K562 (cell line): ENCODE measurements at regions not wholly inside any gene's neighbourhood (a gene's known extent, or its start where the extent isn't known, plus 50 kb on each side); places are given as distances from the start of the nearest gene placed in this dataset.

ENCODE experiments used
- BMI1 ChIP-seq: fragments of 150-350 bp; IDR thresholded peaks from 2 replicates; pipeline ENCODE4 v1.6.1; 2014; ENCODE audit warnings: low read length
- E2F5 ChIP-seq: sonication (generic); formaldehyde crosslinking; IDR thresholded peaks from 2 replicates; pipeline ENCODE4 v1.8.0; 2022; ENCODE audit warnings: mild to moderate bottlenecking, missing genetic modification reagents
- ELK1 ChIP-seq: sonication (generic); formaldehyde crosslinking; IDR thresholded peaks from 2 replicates; pipeline ENCODE4 v1.8.1; 2022; ENCODE audit warnings: missing genetic modification reagents
- FOXK1 ChIP-seq: sonication (generic); formaldehyde crosslinking; IDR thresholded peaks from 2 replicates; pipeline ENCODE4 v1.8.0; 2022; ENCODE audit warnings: missing genetic modification reagents, mild to moderate bottlenecking, borderline replicate concordance
- GABPA ChIP-seq: fragments of 200-800 bp; sonication (Bioruptor generic); conservative IDR thresholded peaks from 2 replicates; pipeline ENCODE4 v1.6.1; 2016; ENCODE audit warnings: low read depth, missing genetic modification characterization, missing compliant biosample characterization
- HDAC1 ChIP-seq, 2 experiments: fragments of 450-650 bp; IDR thresholded peaks; 2 replicates each; pipeline ENCODE4 v1.6.1; 2016 to 2017; ENCODE audit warnings: inconsistent platforms in 1 of 2, mild to moderate bottlenecking in 1 of 2, moderate library complexity in 1 of 2
- HIVEP1 ChIP-seq: fragments of 250-450 bp; sonication (Bioruptor Pico); IDR thresholded peaks from 2 replicates; pipeline ENCODE4 v1.4.0; 2020; ENCODE audit warnings: mild to moderate bottlenecking
- ID3 ChIP-seq, 2 experiments: fragments of 250-450 bp in 1 of 2; fragments of 450-650 bp in 1 of 2; sonication (Bioruptor Pico) in 1 of 2; IDR thresholded peaks; 2 replicates each; pipeline versions ENCODE4 v1.6.1 to v1.8.0; 2016 to 2021; ENCODE audit warnings: mild to moderate bottlenecking in 2 of 2, moderate library complexity in 2 of 2, missing compliant biosample characterization in 1 of 2, missing genetic modification characterization in 1 of 2
- MYC ChIP-seq, 2 experiments: fragments of 250-450 bp in 1 of 2; sonication (Bioruptor Pico) in 1 of 2; IDR thresholded peaks; 2 replicates each; pipeline versions ENCODE4 v1.5.1 to v1.6.1; 2012 to 2021; ENCODE audit warnings: low read depth in 2 of 2, borderline replicate concordance in 1 of 2, improper control_type of control experiment in 1 of 2, low read length in 1 of 2, mild to moderate bottlenecking in 1 of 2, moderate library complexity in 1 of 2
- NRF1 ChIP-seq, 2 experiments: fragments of 450-650 bp; IDR thresholded peaks in 1 of 2; conservative IDR thresholded peaks in 1 of 2; 2 replicates each; pipeline ENCODE4 v1.6.1; 2014; ENCODE audit warnings: mild to moderate bottlenecking in 2 of 2
- SIRT6 ChIP-seq: IDR thresholded peaks from one replicate; pipeline ENCODE4 v1.6.1; 2012; ENCODE audit warnings: low read depth, mild to moderate bottlenecking, control low read depth, inconsistent platforms, low read length, moderate library complexity
- YY1 ChIP-seq, 3 experiments: IDR thresholded peaks; 2 replicates each; pipeline ENCODE4 v1.6.1; 2011; ENCODE audit warnings: low read length in 2 of 3, mild to moderate bottlenecking in 2 of 3, moderate library complexity in 2 of 3, borderline replicate concordance in 1 of 3, control low read depth in 1 of 3, low read depth in 1 of 3; ENCODE audit not compliant: insufficient read depth in 3 of 3, insufficient replicate concordance in 2 of 3, control insufficient read depth in 1 of 3, insufficient read length in 1 of 3; ENCODE audit errors: extremely low read depth in 1 of 3
- TF ChIP-seq, protein P1 (sequence below): sonication (generic); formaldehyde crosslinking; IDR thresholded peaks from 2 replicates; pipeline ENCODE4 v1.8.1; 2023; ENCODE audit warnings: mild to moderate bottlenecking, missing genetic modification reagents, moderate library complexity
- TF ChIP-seq, protein P2 (sequence below), 3 experiments: IDR thresholded peaks in 2 of 3; conservative IDR thresholded peaks in 1 of 3; 2 replicates each; pipeline ENCODE4 v1.5.1; 2011 to 2012; ENCODE audit warnings: low read length in 3 of 3, mild to moderate bottlenecking in 3 of 3, control low read depth in 2 of 3, improper control_type of control experiment in 1 of 3, inconsistent platforms in 1 of 3, low read depth in 1 of 3, mixed read lengths in 1 of 3, moderate library complexity in 1 of 3; ENCODE audit not compliant: insufficient read depth in 2 of 3

- TF ChIP-seq MYC (IDR thresholded peaks at IDR 0.05; ENCODE audit: low read depth, low read length) (no peak), MYC (CRISPR knock-in tag; IDR thresholded peaks at IDR 0.05; ENCODE audit: borderline replicate concordance, low read depth) (no peak), GABPA (tag) (no peak), BMI1 (no peak), FOXK1 (CRISPR knock-in tag) (no peak), YY1 (IDR thresholded peaks at IDR 0.05; ENCODE audit: borderline replicate concordance in 1 of 3, control insufficient read depth in 1 of 3, extremely low read depth in 1 of 3, insufficient read depth in 3 of 3, insufficient read length in 1 of 3, insufficient replicate concordance in 2 of 3, low read depth in 1 of 3, low read length in 2 of 3) (no peak), ELK1 (CRISPR knock-in tag) (no peak), NRF1 (conservative IDR thresholded peaks at IDR 0.05 in 1 of 2, IDR thresholded peaks at IDR 0.05 in 1 of 2) (no peak), HIVEP1 (no peak), SIRT6 (no peak), HDAC1 (IDR thresholded peaks at IDR 0.05) (no peak), E2F5 (CRISPR knock-in tag) (no peak), ID3 (CRISPR knock-in tag; IDR thresholded peaks at IDR 0.05) (no peak), ID3 (tag; IDR thresholded peaks at IDR 0.05) (no peak)
- TF ChIP-seq, protein P1, sequence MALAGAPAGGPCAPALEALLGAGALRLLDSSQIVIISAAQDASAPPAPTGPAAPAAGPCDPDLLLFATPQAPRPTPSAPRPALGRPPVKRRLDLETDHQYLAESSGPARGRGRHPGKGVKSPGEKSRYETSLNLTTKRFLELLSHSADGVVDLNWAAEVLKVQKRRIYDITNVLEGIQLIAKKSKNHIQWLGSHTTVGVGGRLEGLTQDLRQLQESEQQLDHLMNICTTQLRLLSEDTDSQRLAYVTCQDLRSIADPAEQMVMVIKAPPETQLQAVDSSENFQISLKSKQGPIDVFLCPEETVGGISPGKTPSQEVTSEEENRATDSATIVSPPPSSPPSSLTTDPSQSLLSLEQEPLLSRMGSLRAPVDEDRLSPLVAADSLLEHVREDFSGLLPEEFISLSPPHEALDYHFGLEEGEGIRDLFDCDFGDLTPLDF (CRISPR knock-in tag) = no peak
- TF ChIP-seq, protein P2, sequence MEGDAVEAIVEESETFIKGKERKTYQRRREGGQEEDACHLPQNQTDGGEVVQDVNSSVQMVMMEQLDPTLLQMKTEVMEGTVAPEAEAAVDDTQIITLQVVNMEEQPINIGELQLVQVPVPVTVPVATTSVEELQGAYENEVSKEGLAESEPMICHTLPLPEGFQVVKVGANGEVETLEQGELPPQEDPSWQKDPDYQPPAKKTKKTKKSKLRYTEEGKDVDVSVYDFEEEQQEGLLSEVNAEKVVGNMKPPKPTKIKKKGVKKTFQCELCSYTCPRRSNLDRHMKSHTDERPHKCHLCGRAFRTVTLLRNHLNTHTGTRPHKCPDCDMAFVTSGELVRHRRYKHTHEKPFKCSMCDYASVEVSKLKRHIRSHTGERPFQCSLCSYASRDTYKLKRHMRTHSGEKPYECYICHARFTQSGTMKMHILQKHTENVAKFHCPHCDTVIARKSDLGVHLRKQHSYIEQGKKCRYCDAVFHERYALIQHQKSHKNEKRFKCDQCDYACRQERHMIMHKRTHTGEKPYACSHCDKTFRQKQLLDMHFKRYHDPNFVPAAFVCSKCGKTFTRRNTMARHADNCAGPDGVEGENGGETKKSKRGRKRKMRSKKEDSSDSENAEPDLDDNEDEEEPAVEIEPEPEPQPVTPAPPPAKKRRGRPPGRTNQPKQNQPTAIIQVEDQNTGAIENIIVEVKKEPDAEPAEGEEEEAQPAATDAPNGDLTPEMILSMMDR (IDR thresholded peaks at IDR 0.05 in 2 of 3, conservative IDR thresholded peaks at IDR 0.05 in 1 of 3; ENCODE audit: insufficient read depth in 2 of 3, low read depth in 1 of 3, low read length in 3 of 3) = no peak
Observed at GRCh38 chr5:10109299-10109698, 140.4 kb downstream of the ATPSCKMT start.
